ENCODE measurements at regions not wholly inside any gene's neighbourhood (a gene's known extent, or its start where the extent isn't known, plus 50 kb on each side); places are given as distances from the start of the nearest gene placed in this dataset.

DNA sequence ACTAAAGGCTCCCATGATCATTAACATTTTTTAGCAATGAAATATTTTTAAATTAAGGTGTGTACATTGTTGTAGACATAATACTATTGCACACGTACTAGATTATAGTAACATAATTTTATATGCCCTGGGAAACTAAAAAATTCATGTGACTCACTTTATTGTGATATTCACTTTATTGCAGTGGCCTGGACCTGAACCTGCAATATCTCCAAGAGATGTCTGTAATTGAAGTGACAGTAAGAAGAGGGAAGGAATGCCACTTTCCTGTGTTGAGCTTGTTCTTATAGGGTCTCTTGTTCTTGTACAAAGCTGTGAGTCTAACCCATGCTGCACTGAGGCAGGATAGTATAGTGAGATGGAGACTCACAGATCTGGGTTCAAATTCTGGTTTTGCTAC is 66.9 kb upstream of the USP24 start:
- in situ Hi-C loops (cut with HindIII; ENCODE audit: low pct_ligation_motif_present, low pct_unique_long_range_greater_than_20kb, low sequenced_read_pairs) = no loop called here
- DNase-seq = no peak

DNA sequence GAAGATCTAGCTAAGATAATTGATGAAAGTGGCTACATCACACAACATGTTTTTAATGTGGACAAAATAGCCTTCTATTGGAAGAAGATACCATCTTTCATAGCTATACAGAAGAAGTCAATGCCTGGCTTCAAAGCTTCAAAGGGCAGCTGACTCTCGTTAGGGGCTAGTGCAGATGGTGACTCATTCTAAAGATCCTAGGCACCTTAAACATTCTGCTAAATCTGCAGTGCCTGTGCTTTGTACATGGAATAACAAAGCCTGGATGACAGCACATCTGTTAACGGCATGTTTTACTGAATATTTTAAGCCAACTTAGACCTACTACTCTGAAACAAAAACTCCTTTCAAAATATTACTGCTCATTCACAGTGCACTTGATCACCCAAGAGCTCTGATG is 65.6 kb upstream of the USP24 start:
- no peak for DNase-seq
- in situ Hi-C loops (cut with HindIII; ENCODE audit: low pct_ligation_motif_present, low pct_unique_long_range_greater_than_20kb, low sequenced_read_pairs) = no loop called here

DNA sequence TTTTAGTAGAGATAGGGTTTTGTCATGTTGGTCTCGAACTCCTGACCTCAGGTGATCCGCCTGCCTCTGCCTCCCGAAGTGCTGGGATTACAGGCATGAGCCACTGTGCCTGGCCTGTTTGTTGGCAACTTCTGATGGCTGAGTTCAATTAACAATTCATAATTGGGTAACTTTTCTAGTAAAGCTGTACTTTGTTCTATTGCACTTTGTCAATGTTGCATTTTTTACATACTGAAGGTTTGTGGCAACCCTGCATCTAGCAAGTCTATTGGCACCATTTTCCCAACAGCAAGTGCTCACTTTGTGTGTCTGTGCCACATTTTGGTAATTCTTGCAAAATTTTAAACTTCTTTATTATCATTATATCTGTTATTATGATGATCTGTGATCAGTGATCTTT is 64.5 kb upstream of the USP24 start:
- in situ Hi-C loops (cut with HindIII; ENCODE audit: low pct_ligation_motif_present, low pct_unique_long_range_greater_than_20kb, low sequenced_read_pairs) = no loop called here

DNA sequence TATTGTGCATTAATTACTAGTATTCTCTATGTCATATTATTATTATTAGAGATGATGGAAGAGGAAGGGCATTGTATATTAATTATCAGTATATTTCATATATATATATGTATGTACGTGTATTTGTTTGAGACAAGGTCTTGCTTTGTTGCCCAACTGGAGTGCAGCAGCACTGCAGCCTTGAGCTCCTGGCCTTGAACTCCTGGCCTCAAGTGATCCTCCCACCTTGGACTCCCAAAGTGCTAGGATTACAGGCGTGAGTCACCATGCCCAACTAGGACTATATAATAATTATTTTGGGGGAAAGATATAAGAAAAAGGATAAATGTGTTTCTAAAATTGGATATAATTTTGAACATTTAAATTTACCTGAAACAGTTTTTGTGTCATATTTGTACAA is 63.2 kb upstream of the USP24 start:
- no peak for DNase-seq
- in situ Hi-C loops (cut with HindIII; ENCODE audit: low pct_ligation_motif_present, low pct_unique_long_range_greater_than_20kb, low sequenced_read_pairs) = no loop called here

More for the DNA sequence above, 64.5 kb upstream of the USP24 start:
- DNase-seq = no peak

DNA sequence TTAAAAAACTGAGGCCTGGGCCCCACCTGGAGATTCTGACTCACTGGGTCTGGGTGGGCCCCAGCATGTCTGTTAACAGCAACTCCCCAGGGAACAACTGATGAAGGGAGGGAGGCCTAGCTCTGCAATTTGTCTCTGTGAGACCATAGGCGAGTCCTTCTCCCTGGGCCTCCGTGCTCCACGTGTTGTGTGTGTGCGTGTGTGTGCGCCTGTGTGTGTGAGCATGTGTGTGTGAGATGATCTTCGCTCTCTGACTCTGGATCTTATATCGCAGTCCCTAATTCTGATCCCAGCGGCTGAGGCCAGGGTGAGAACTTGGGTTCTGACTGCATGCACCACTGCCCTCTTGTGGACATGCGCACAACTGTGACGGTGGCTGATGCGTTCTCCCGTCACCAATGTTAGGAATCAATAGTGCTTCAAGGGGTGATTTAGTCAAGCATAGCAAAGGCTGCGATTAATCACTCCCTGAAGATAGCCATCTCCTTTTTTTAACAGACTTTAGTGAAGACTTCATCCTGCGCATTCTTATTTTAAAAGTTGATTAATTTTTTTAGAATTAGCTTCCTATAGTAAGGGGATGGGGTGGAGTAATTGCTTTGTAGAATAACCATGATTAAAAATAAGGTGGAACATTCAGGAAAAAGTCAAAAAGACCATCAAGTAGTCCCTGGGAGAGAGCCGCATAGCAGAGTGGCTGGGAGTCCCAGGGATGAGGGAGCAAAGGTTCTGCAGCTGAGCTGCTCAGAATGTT is 62.4 kb upstream of the USP24 start:
- in situ Hi-C loops (cut with HindIII; ENCODE audit: low pct_ligation_motif_present, low pct_unique_long_range_greater_than_20kb, low sequenced_read_pairs) = no loop called here
- peak; percentile 65 for DNase-seq

DNA sequence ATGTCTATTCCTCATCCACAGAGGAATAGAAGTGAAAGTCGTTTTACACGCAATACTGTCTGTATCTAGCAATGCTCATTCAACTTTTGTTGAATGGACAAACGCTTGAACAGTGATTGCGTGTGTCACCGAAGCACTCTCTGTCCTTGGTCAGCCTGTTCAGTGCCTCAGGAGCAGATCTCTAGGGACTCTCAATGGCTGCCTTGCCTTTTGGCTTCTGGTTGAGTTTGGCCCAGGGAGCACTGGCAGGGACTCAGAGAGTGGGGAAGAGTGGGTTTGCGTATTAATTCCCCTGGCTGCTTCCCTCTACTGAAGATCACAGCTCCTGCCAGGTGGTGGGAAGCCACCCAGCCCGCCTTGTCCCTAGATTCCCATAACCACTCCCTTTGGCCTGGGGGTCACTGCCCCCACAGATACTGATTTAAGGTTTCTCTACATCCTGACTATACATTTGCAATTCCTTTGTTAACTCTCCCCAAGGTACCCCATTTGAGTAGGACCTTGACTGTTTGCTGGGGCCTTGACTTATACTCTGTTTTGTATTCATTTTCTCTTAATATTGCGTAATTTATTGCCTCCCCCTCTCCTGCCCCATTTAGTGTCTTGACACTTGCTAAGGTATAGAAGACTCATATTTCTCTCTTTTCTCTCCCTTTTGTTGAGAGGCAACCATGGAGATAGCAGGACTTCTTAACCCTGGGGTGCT is 61.7 kb upstream of the USP24 start:
- in situ Hi-C loops (cut with HindIII; ENCODE audit: low pct_ligation_motif_present, low pct_unique_long_range_greater_than_20kb, low sequenced_read_pairs) = no loop called here
- no peak for DNase-seq

DNA sequence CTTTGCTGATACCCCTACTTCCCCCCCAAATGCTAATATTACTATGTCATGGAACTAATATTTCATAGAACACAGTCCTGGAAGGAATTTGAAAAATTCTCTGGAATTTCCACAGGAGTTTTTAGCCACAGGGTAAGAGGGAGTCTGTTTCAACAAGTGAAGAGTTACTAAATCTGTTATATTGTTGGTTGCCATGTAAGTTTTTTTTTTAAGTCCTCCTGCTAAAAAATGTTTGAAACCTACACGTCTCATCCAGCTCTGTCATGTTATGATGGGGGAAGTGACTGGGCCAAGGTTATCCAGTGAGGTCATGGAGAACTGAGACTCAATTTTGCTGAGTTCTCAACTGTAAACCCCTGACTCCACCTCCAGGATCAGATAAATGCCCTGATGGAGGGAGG is 60.8 kb upstream of the USP24 start:
- in situ Hi-C loops (cut with HindIII; ENCODE audit: low pct_ligation_motif_present, low pct_unique_long_range_greater_than_20kb, low sequenced_read_pairs) = no loop called here
- DNase-seq = no peak

DNA sequence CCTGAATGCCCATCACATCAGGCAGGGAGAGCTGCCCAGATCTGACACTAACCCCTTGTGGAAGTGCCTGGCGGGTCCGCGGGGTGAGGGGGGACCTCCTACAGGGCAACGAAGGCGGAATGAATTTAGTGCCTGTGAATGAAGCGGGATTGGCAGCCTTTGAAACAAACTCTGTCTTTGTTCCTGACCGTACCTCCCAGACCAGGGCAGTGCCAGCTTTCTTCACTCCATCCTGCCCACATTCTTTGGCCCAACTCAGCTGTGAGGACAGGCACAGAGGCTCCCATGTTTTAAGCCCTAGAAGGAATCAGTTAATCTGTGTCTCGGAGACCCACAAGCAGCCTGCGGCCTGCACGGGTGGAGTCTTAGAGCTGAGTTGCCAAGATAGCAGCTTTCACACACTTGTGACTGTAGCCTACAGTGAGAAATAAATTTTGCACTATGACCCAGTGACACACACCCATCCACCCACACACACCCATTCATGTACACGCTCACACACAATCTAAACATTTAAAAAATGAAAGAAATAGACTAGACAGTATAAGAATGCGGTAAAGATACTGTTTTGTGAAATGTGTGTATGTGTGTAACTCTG is 60.1 kb upstream of the USP24 start:
- DNase-seq = no peak
- in situ Hi-C loops (cut with HindIII; ENCODE audit: low pct_ligation_motif_present, low pct_unique_long_range_greater_than_20kb, low sequenced_read_pairs) = no loop called here

DNA sequence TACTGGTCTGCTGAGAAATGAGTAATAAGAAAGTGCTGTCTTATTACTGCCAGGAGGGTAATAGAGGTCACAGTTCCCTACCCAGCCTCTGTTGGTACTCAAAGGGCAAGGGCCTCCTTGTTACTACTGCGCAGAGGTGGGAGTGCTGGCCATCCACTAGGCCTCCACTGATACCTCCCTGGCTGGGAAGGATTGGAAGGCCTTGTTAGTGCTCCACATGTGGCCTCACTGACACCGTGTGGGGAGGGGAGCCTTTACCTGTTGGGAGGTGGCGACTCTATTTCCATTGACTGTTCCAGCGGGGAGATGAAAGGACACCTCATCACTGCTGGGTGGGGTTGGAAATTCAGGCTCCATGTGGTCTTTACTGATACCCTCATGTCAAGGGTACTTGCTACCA is 57.8 kb upstream of the USP24 start:
- DNase-seq = no peak
- in situ Hi-C loops (cut with HindIII; ENCODE audit: low pct_ligation_motif_present, low pct_unique_long_range_greater_than_20kb, low sequenced_read_pairs) = no loop called here

Measured in ACHN (cell line).